CD4-positive, alpha-beta T cell treated with Interleukin-21 for 1 hour (primary cell): ENCODE measurements at regions not wholly inside any gene's neighbourhood (a gene's known extent, or its start where the extent isn't known, plus 50 kb on each side); places are given as distances from the start of the nearest gene placed in this dataset.

Experiments used
- DNase-seq: peaks from one replicate; pipeline ENCODE4 v3.0.0-alpha.2; 2020

- no peak for DNase-seq
Observed at GRCh38 chr13:27673911-27674310, 52.2 kb downstream of the POLR1D start.

GRCh38 chr13:27678306-27679040, 56.8 kb downstream of the POLR1D start:
- DNase-seq = no peak

- no peak for DNase-seq
Observed at GRCh38 chr13:27679396-27679795, 57.7 kb downstream of the POLR1D start.

GRCh38 chr13:27679896-27680295, 58.2 kb downstream of the POLR1D start:
- DNase-seq = no peak

GRCh38 chr13:27680465-27680864, 58.8 kb downstream of the POLR1D start:
- no peak for DNase-seq

GRCh38 chr13:27691207-27691606, 69.5 kb downstream of the POLR1D start:
- no peak for DNase-seq

- no peak for DNase-seq
Observed at GRCh38 chr13:27696731-27697130, 75.0 kb downstream of the POLR1D start.

GRCh38 chr13:27699952-27700351, 78.3 kb downstream of the POLR1D start:
- DNase-seq = no peak

GRCh38 chr13:27704681-27705080, 83.0 kb downstream of the POLR1D start:
- peak; percentile 38 for DNase-seq

- DNase-seq = no peak
Observed at GRCh38 chr13:27708325-27708724, 84.0 kb upstream of the GSX1 start.

GRCh38 chr13:27709779-27710178, 82.5 kb upstream of the GSX1 start:
- no peak for DNase-seq

- peak; percentile 34 for DNase-seq
Observed at GRCh38 chr13:27712421-27712820, 79.9 kb upstream of the GSX1 start.

GRCh38 chr13:27713767-27714166, 78.5 kb upstream of the GSX1 start:
- DNase-seq = no peak

GRCh38 chr13:27721681-27722080, 70.6 kb upstream of the GSX1 start:
- no peak for DNase-seq

GRCh38 chr13:27728271-27728670, 64.0 kb upstream of the GSX1 start:
- no peak for DNase-seq

GRCh38 chr13:27730191-27730590, 62.1 kb upstream of the GSX1 start:
- DNase-seq = no peak
